OCI-LY1 (cell line): ENCODE measurements at regions not wholly inside any gene's neighbourhood (a gene's known extent, or its start where the extent isn't known, plus 50 kb on each side); places are given as distances from the start of the nearest gene placed in this dataset.

Experiments used
- CTCF ChIP-seq: fragments of 200-600 bp; sonication (generic), shearing (Covaris generic); IDR thresholded peaks from 2 replicates; pipeline ENCODE4 v1.5.1; 2017; ENCODE audit warnings: mild to moderate bottlenecking, antibody characterized with exemption, low read length, moderate library complexity, mixed read lengths
- EZH2 ChIP-seq: fragments of 200-600 bp; sonication (generic), shearing (Covaris generic); IDR thresholded peaks from 2 replicates; pipeline ENCODE4 v1.8.0; 2017; ENCODE audit warnings: borderline replicate concordance, mixed run types, mild to moderate bottlenecking, antibody characterized with exemption, low read length, moderate library complexity, mixed read lengths

GRCh38 chr5:125717209-125717608 is 706.0 kb upstream of the GRAMD2B start:
- no peak for TF ChIP-seq CTCF
- TF ChIP-seq EZH2: no peak
